Natural killer cell (primary cell): ENCODE measurements at regions not wholly inside any gene's neighbourhood (a gene's known extent, or its start where the extent isn't known, plus 50 kb on each side); places are given as distances from the start of the nearest gene placed in this dataset.

Source experiments
- ATAC-seq, 3 donors: fragments of 150-1000 bp in 2 of 3; fragments of 200-7000 bp in 1 of 3; cut with Tn5 transposase; 1 replicate in 1 of 3; 2 replicates in 2 of 3; pipeline ENCODE4 v1.10.0; 2021; ENCODE audit warnings: mild to moderate bottlenecking in 2 of 3, moderate library complexity in 2 of 3
- DNase-seq, 2 donors: peaks; one replicate each; pipeline versions ENCODE4 v3.0.0 to v3.0.0-alpha.2; 2013 to 2021; ENCODE audit warnings: mixed read lengths in 1 of 2
- H3K27ac ChIP-seq: one replicate; pipeline ENCODE4 v1.5.1; 2013; ENCODE audit warnings: mild to moderate bottlenecking, low read length
- H3K27me3 ChIP-seq: one replicate; pipeline ENCODE4 v1.6.1; 2013; ENCODE audit warnings: low read length; ENCODE audit not compliant: control insufficient read depth, insufficient read depth
- H3K36me3 ChIP-seq: one replicate; pipeline ENCODE4 v1.6.1; 2013; ENCODE audit warnings: low read length; ENCODE audit not compliant: control insufficient read depth, insufficient read depth
- H3K4me1 ChIP-seq: one replicate; pipeline ENCODE4 v1.6.1; 2013; ENCODE audit warnings: low read length; ENCODE audit not compliant: control insufficient read depth, insufficient read depth
- H3K4me3 ChIP-seq: one replicate; pipeline ENCODE4 v1.5.1; 2013; ENCODE audit warnings: low read length
- H3K9me3 ChIP-seq: one replicate; pipeline ENCODE4 v1.6.1; 2013; ENCODE audit warnings: low read length; ENCODE audit not compliant: control insufficient read depth, insufficient read depth
- H3K27ac Mint-ChIP-seq, 2 donors: one replicate each; pipeline ENCODE4 v1.8.0; 2022; ENCODE audit warnings: mild to moderate bottlenecking in 2 of 2, mixed read lengths in 2 of 2, moderate library complexity in 1 of 2
- H3K27me3 Mint-ChIP-seq, 2 donors: one replicate each; pipeline ENCODE4 v1.8.0; 2022; ENCODE audit warnings: low read depth in 2 of 2, mixed read lengths in 2 of 2
- H3K36me3 Mint-ChIP-seq: one replicate; pipeline ENCODE4 v1.8.0; 2022; ENCODE audit warnings: mixed read lengths
- H3K4me1 Mint-ChIP-seq, 2 donors: one replicate each; pipeline ENCODE4 v1.8.0; 2022; ENCODE audit warnings: mixed read lengths in 2 of 2
- H3K4me3 Mint-ChIP-seq: one replicate; pipeline ENCODE4 v1.8.0; 2022; ENCODE audit warnings: mild to moderate bottlenecking, moderate library complexity, mixed read lengths
- H3K9me3 Mint-ChIP-seq, 2 donors: one replicate each; pipeline ENCODE4 v1.8.0; 2022; ENCODE audit warnings: mixed read lengths in 2 of 2
- CTCF ChIP-seq: fragments of 200-600 bp; IDR thresholded peaks from one replicate; pipeline ENCODE4 v1.8.0; 2022; ENCODE audit warnings: antibody characterized with exemption
- WGBS: methylation state at CpG from one replicate; pipeline ENCODE4 v1.1.7; 2013; ENCODE audit warnings: missing lambda C conversion rate; ENCODE audit not compliant: insufficient coverage; 5-methylcytosine and 5-hydroxymethylcytosine counted together
- intact Hi-C: fragments of 100-400 bp; cut with micrococcal nuclease; formaldehyde crosslinking; loops from one replicate; pipeline ENCODE4 v1.14.2; 2022

GRCh38 chr18:57211776-57212175, 64.9 kb downstream of the BOD1L2 start:
- no peak overlapping the region for H3K4me3 Mint-ChIP-seq
- Histone ChIP-seq H3K4me3 (no peak overlapping the region), H3K4me1 (peaks cover 6% of the 10 kb centered on the region), H3K9me3 (no peaks in the 10 kb centered on the region), H3K36me3 (no peaks in the 10 kb centered on the region), H3K27me3 (peaks cover 2% of the 10 kb centered on the region), H3K27ac (no peak overlapping the region)
- no peak for TF ChIP-seq CTCF
- no peaks in the 10 kb centered on the region for H3K9me3 Mint-ChIP-seq
- H3K27me3 Mint-ChIP-seq = peaks cover 9 to 15% of the 10 kb centered on the region in 2 donors
- intact Hi-C loops = no loop called here
- ATAC-seq (no peak), DNase-seq (no peak)
- WGBS = 95% methylated on average over 1 of the region's 1 CpG
- no peak overlapping the region for H3K27ac Mint-ChIP-seq
- peaks cover 10 to 12% of the 10 kb centered on the region in 2 donors for H3K4me1 Mint-ChIP-seq
- H3K36me3 Mint-ChIP-seq = no peaks in the 10 kb centered on the region

- no peak overlapping the region for H3K4me3 ChIP-seq
- H3K36me3 ChIP-seq = no peaks in the 10 kb centered on the region
- DNase-seq (no peak), ATAC-seq (no peak)
- WGBS = 94% methylated on average over 5 of the region's 7 CpGs
- no peak for TF ChIP-seq CTCF
- peaks cover 6% of the 10 kb centered on the region for H3K4me1 ChIP-seq
- H3K27me3 ChIP-seq = peaks cover 2% of the 10 kb centered on the region
- H3K36me3 Mint-ChIP-seq = no peaks in the 10 kb centered on the region
- H3K9me3 ChIP-seq = no peaks in the 10 kb centered on the region
- H3K27ac Mint-ChIP-seq = no peak overlapping the region
- H3K4me3 Mint-ChIP-seq = no peak overlapping the region
- intact Hi-C loops = no loop called here
- H3K9me3 Mint-ChIP-seq = no peaks in the 10 kb centered on the region
- H3K4me1 Mint-ChIP-seq = peaks cover 10 to 12% of the 10 kb centered on the region in 2 donors
- peaks cover 9 to 15% of the 10 kb centered on the region in 2 donors for H3K27me3 Mint-ChIP-seq
- H3K27ac ChIP-seq = no peak overlapping the region
These were observed 65.8 kb downstream of the BOD1L2 start for GRCh38 chr18:57212678-57213077.

GRCh38 chr18:57214976-57215375, 68.1 kb downstream of the BOD1L2 start:
- WGBS = no CpG with 5 or more reads among the region's 3 CpGs
- Histone ChIP-seq H3K27ac (no peak overlapping the region), H3K9me3 (no peaks in the 10 kb centered on the region), H3K36me3 (no peaks in the 10 kb centered on the region), H3K4me1 (peaks cover 5% of the 10 kb centered on the region), H3K4me3 (no peak overlapping the region), H3K27me3 (peaks cover 2% of the 10 kb centered on the region)
- Mint-ChIP-seq H3K27me3 (peaks cover 8 to 9% of the 10 kb centered on the region in 2 donors), H3K9me3 (no peaks in the 10 kb centered on the region), H3K27ac (no peak overlapping the region), H3K4me1 (peaks cover 5% of the 10 kb centered on the region in 2 donors), H3K4me3 (no peak overlapping the region), H3K36me3 (no peaks in the 10 kb centered on the region)
- intact Hi-C loops = no loop called here
- DNase-seq = no peak
- no peak for TF ChIP-seq CTCF
- ATAC-seq = no peak

- Histone ChIP-seq H3K27ac (no peak overlapping the region), H3K4me3 (no peak overlapping the region), H3K36me3 (no peaks in the 10 kb centered on the region), H3K4me1 (no peaks in the 10 kb centered on the region), H3K27me3 (no peaks in the 10 kb centered on the region), H3K9me3 (no peaks in the 10 kb centered on the region)
- 92% methylated on average over 6 of the region's 6 CpGs for WGBS
- ATAC-seq (no peak), DNase-seq (no peak)
- TF ChIP-seq CTCF = no peak
- no peaks in the 10 kb centered on the region for H3K4me1 Mint-ChIP-seq
- H3K9me3 Mint-ChIP-seq = no peaks in the 10 kb centered on the region
- intact Hi-C loops = no loop called here
- no peaks in the 10 kb centered on the region for H3K36me3 Mint-ChIP-seq
- no peak overlapping the region for H3K4me3 Mint-ChIP-seq
- H3K27ac Mint-ChIP-seq = no peak overlapping the region
- peaks cover 3 to 4% of the 10 kb centered on the region in 2 donors for H3K27me3 Mint-ChIP-seq
These were observed 71.4 kb downstream of the BOD1L2 start for GRCh38 chr18:57218281-57218680.
